ENCODE measurements at regions not wholly inside any gene's neighbourhood (a gene's known extent, or its start where the extent isn't known, plus 50 kb on each side); places are given as distances from the start of the nearest gene placed in this dataset.

DNA sequence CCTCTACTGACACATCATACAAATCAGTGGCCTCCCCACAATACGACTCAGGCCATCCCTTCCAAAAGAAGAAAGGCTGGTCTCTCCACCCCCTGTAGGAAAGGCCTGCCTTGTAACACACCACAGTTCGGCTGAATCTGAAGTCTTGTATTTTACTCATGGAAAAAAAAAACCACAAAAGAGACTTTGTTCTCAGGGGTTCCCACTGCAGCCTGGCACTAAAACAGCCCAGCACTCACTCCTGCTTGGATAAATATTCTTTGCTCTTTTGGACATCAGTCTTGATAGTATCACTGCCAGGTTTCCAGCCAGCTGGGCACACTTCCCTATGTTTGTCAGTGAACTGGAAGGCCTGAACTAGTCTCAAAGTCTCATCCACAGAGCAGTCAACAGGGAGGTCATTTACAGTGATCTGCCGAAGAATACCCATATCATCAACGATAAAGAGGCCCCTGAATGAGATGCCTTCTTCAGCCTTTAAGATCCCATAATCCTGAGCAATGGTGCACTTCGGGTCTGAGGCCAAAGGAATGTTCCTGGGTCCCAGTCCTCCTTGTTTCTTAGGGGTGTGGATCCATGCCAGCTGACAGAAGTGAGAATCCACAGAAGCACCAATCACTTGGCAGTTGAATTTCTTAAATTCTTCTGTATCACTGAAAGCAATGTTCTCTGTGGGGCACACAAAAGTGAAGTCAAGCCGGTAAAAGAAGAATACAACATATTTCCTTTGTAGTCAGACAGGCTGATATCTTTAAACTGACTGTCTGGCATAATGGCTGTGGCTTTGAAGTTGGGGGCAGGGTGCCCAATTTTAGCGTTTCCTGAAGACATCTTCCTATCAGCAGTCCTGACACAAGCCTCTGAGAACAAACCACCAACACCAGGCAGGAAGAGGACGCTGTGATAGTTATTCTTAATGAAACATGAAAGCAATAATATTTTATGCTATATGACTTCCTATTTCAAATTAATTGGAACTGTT lies 198.1 kb downstream of the LURAP1L start:
- Histone ChIP-seq H3K36me3 (no peaks in the 10 kb centered on the region), H3K27ac (peak overlapping the region in 8 of 12 donors; percentile 16 to 67 (median 28)), H3K4me1 (peaks cover 0 to 13% (median 7%) of the 10 kb centered on the region in 12 donors), H3K27me3 (no peaks in the 10 kb centered on the region), H3K4me3 (no peak overlapping the region), H3K9me3 (no peaks in the 10 kb centered on the region)
- intact Hi-C loops (cut with DNase I), result loop anchor here in 1 of 10 donors (10.0 kb wide), 1 partner anchor 248 kb away; no protein-coding TSS in a partner anchor
- peak; percentile 75 to 90 (median 84) for ATAC-seq
- peak in 2 of 5 donors; percentile 28 to 56 for DNase-seq
- 30 to 38% (median 35%) methylated on average over 7 to 8 of the region's 8 CpGs for WGBS, 4 donors
- TF ChIP-seq POLR2A (IDR thresholded peaks at IDR 0.05), result no peak
- TF ChIP-seq, protein P1, sequence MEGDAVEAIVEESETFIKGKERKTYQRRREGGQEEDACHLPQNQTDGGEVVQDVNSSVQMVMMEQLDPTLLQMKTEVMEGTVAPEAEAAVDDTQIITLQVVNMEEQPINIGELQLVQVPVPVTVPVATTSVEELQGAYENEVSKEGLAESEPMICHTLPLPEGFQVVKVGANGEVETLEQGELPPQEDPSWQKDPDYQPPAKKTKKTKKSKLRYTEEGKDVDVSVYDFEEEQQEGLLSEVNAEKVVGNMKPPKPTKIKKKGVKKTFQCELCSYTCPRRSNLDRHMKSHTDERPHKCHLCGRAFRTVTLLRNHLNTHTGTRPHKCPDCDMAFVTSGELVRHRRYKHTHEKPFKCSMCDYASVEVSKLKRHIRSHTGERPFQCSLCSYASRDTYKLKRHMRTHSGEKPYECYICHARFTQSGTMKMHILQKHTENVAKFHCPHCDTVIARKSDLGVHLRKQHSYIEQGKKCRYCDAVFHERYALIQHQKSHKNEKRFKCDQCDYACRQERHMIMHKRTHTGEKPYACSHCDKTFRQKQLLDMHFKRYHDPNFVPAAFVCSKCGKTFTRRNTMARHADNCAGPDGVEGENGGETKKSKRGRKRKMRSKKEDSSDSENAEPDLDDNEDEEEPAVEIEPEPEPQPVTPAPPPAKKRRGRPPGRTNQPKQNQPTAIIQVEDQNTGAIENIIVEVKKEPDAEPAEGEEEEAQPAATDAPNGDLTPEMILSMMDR (IDR thresholded peaks at IDR 0.05), result peak in 1 of 12 donors; percentile 15

DNA sequence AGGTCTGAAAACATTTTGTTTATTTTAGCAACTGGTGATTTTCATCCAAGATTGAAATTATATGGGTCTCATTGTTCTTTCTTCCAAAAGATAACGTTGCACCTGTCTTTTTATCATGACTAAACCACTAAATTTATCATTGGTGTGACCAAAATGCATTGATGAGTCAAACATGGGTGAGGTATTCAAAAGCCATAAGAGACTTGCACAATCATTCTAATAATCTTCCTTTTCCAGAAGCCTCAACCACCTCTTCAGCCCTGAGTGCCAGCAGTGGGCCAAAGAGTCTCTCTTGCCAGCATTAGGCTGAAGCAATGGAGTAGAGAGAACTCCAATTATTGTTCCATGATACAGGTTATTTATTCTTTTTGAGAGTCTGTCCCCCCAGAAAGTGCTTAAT lies 198.9 kb downstream of the LURAP1L start:
- TF ChIP-seq POLR2A (IDR thresholded peaks at IDR 0.05), result no peak
- TF ChIP-seq, protein P1 (IDR thresholded peaks at IDR 0.05), result no peak
- no peaks in the 10 kb centered on the region for H3K27me3 ChIP-seq
- no peak overlapping the region for H3K4me3 ChIP-seq
- peaks cover 0 to 13% (median 7%) of the 10 kb centered on the region in 12 donors for H3K4me1 ChIP-seq
- H3K9me3 ChIP-seq, result no peaks in the 10 kb centered on the region
- DNase-seq (no peak), ATAC-seq (no peak)
- intact Hi-C loops (cut with DNase I), result loop anchor here in 1 of 10 donors (10.0 kb wide), 1 partner anchor 249 kb away; no protein-coding TSS in a partner anchor
- 61 to 82% (median 79%) methylated on average over 1 of the region's 1 CpG for WGBS, 4 donors
- peak overlapping the region in 2 of 12 donors; percentile 16 to 67 for H3K27ac ChIP-seq
- no peaks in the 10 kb centered on the region for H3K36me3 ChIP-seq

DNA sequence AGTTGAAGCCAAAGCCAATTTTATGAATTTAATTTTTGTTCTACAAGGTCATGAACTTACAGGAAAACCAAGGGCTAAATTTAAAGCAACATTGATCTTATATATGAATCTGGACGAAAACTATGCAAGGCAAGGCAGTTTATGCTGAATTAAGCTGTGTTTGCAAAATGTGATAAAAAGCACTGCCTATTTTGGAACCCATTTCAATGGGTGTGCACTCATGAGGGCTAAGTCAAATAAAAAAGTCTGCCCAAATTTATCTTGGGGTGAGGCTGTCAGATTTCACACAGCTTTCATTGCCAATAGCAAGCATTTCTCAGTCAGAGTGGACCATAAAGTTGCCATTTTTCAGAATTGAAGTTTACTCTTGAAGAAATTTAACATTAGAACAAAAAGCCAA lies 199.9 kb downstream of the LURAP1L start:
- Histone ChIP-seq H3K4me1 (peaks cover 0 to 13% (median 7%) of the 10 kb centered on the region in 12 donors), H3K36me3 (no peaks in the 10 kb centered on the region), H3K4me3 (no peak overlapping the region), H3K27me3 (no peaks in the 10 kb centered on the region), H3K27ac (no peak overlapping the region), H3K9me3 (no peaks in the 10 kb centered on the region)
- intact Hi-C loops (cut with DNase I), result loop anchor here in 1 of 10 donors (10.0 kb wide), 1 partner anchor 250 kb away; no protein-coding TSS in a partner anchor
- TF ChIP-seq, protein P1 (IDR thresholded peaks at IDR 0.05), result no peak
- TF ChIP-seq POLR2A (IDR thresholded peaks at IDR 0.05), result no peak
- 53 to 82% (median 73%) methylated on average over 1 of the region's 1 CpG for WGBS, 4 donors
- ATAC-seq, result no peak
- no peak for DNase-seq

- Histone ChIP-seq H3K27ac (no peak overlapping the region), H3K4me1 (peaks cover 0 to 13% (median 7%) of the 10 kb centered on the region in 12 donors), H3K27me3 (no peaks in the 10 kb centered on the region), H3K4me3 (no peak overlapping the region), H3K36me3 (no peaks in the 10 kb centered on the region), H3K9me3 (no peaks in the 10 kb centered on the region)
- DNase-seq, result no peak
- no peak for ATAC-seq
- intact Hi-C loops (cut with DNase I), result loop anchor here in 1 of 10 donors (10.0 kb wide), 1 partner anchor 251 kb away; no protein-coding TSS in a partner anchor
- TF ChIP-seq, protein P1 (IDR thresholded peaks at IDR 0.05), result no peak
- TF ChIP-seq POLR2A (IDR thresholded peaks at IDR 0.05), result no peak
- 92 to 93% (median 92%) methylated on average over 2 of the region's 2 CpGs for WGBS, 4 donors
These were observed 200.7 kb downstream of the LURAP1L start for GRCh38 chr9:12975496-12975895.

Measured in heart left ventricle (tissue), 16 donors.